PFSK-1 (cell line): ENCODE measurements at regions not wholly inside any gene's neighbourhood (a gene's known extent, or its start where the extent isn't known, plus 50 kb on each side); places are given as distances from the start of the nearest gene placed in this dataset.

Experiments used
- FOXP2 ChIP-seq: optimal IDR thresholded peaks from 2 replicates; pipeline ENCODE3; 2011; ENCODE audit warnings: borderline replicate concordance, control low read depth, inconsistent platforms; ENCODE audit not compliant: insufficient read depth; ENCODE audit errors: extremely low read length, extremely low read depth
- POLR2AphosphoS5 ChIP-seq: IDR thresholded peaks from 2 replicates; pipeline ENCODE4 v1.6.1; 2012; ENCODE audit warnings: low read depth, mild to moderate bottlenecking, control low read depth, low read length, moderate library complexity
- REST ChIP-seq, 2 experiments: IDR thresholded peaks; 2 replicates each; pipeline versions ENCODE4 v1.6.1 to v1.8.0; 2011 to 2012; ENCODE audit warnings: low read depth in 2 of 2, low read length in 2 of 2, control low read depth in 1 of 2, inconsistent platforms in 1 of 2, mild to moderate bottlenecking in 1 of 2, moderate library complexity in 1 of 2; ENCODE audit not compliant: insufficient read depth in 1 of 2
- SIN3A ChIP-seq: IDR thresholded peaks from 2 replicates; pipeline ENCODE4 v1.6.1; 2012; ENCODE audit warnings: mild to moderate bottlenecking, low read length, moderate library complexity, borderline replicate concordance; ENCODE audit not compliant: insufficient read depth
- TAF1 ChIP-seq: IDR thresholded peaks from 2 replicates; pipeline ENCODE4 v1.6.1; 2012; ENCODE audit warnings: low read length, control low read depth, borderline replicate concordance; ENCODE audit not compliant: insufficient read depth

- no peak for TF ChIP-seq FOXP2
- no peak for TF ChIP-seq POLR2AphosphoS5
- TF ChIP-seq TAF1: no peak
- no peak for TF ChIP-seq SIN3A
- no peak for TF ChIP-seq REST (IDR thresholded peaks at IDR 0.05; ENCODE audit: insufficient read depth in 1 of 2, low read depth in 2 of 2, low read length in 2 of 2)
Observed at GRCh38 chr14:43795600-43796228, 711.4 kb downstream of the FSCB start.

- TF ChIP-seq SIN3A: no peak
- TF ChIP-seq TAF1: no peak
- no peak for TF ChIP-seq REST (IDR thresholded peaks at IDR 0.05; ENCODE audit: insufficient read depth in 1 of 2, low read depth in 2 of 2, low read length in 2 of 2)
- no peak for TF ChIP-seq POLR2AphosphoS5
- no peak for TF ChIP-seq FOXP2
Observed at GRCh38 chr14:43793579-43793978, 713.5 kb downstream of the FSCB start.

GRCh38 chr14:43792980-43793379 is 714.1 kb downstream of the FSCB start:
- TF ChIP-seq SIN3A (no peak), POLR2AphosphoS5 (no peak), REST (IDR thresholded peaks at IDR 0.05; ENCODE audit: insufficient read depth in 1 of 2, low read depth in 2 of 2, low read length in 2 of 2) (no peak), FOXP2 (no peak), TAF1 (no peak)

- TF ChIP-seq POLR2AphosphoS5: no peak
- TF ChIP-seq SIN3A: no peak
- TF ChIP-seq TAF1: no peak
- no peak for TF ChIP-seq FOXP2
- no peak for TF ChIP-seq REST (IDR thresholded peaks at IDR 0.05; ENCODE audit: insufficient read depth in 1 of 2, low read depth in 2 of 2, low read length in 2 of 2)
Observed at GRCh38 chr14:43790681-43791080, 716.4 kb downstream of the FSCB start.
